Muscle of leg (tissue), 3 donors: ENCODE measurements at regions not wholly inside any gene's neighbourhood (a gene's known extent, or its start where the extent isn't known, plus 50 kb on each side); places are given as distances from the start of the nearest gene placed in this dataset.

ENCODE experiments used
- DNase-seq: peaks from one replicate; pipeline ENCODE4 v3.0.0; 2013
- H3K27ac ChIP-seq: one replicate; pipeline ENCODE4 v1.5.1; 2013; ENCODE audit warnings: mild to moderate bottlenecking, low read length, control low read depth
- H3K27me3 ChIP-seq: one replicate; pipeline ENCODE4 v1.6.1; 2013; ENCODE audit warnings: low read length; ENCODE audit not compliant: control insufficient read depth, insufficient read depth
- H3K36me3 ChIP-seq: one replicate; pipeline ENCODE4 v1.6.1; 2013; ENCODE audit warnings: low read length; ENCODE audit not compliant: control insufficient read depth, insufficient read depth
- H3K4me1 ChIP-seq: one replicate; pipeline ENCODE4 v1.6.1; 2013; ENCODE audit warnings: low read length; ENCODE audit not compliant: control insufficient read depth, insufficient read depth
- H3K4me3 ChIP-seq: one replicate; pipeline ENCODE4 v1.5.1; 2013; ENCODE audit warnings: low read length, control low read depth
- H3K9me3 ChIP-seq: replicated peaks from 2 replicates; pipeline ENCODE4 v1.6.1; 2013; ENCODE audit warnings: low read depth, low read length; ENCODE audit not compliant: control insufficient read depth
- WGBS: methylation state at CpG from one replicate; pipeline ENCODE4 v1.1.5; 2013; ENCODE audit warnings: missing lambda C conversion rate; ENCODE audit not compliant: insufficient coverage; 5-methylcytosine and 5-hydroxymethylcytosine counted together

DNA sequence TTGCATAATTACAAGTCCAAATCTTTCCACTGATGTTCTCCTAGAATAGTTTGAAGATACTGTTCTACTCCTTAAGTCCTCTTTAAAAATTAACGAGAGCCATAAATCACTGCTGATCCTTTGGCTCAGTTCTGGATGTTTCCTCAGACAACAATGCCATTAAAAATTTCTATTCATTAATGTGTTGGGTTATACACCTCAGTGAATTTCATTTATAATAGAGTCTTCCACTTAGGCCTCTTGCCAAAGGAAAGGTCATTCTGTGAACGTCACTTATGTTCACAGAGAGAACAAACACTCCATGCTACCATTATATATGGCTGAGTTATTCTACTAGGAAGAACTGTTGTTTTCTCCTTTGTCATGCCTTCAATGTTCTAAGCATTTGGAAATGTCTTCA lies 1472.3 kb upstream of the CELF4 start:
- no peaks in the 10 kb centered on the region for H3K4me1 ChIP-seq
- WGBS = no CpG with 5 or more reads among the region's 2 CpGs

DNA sequence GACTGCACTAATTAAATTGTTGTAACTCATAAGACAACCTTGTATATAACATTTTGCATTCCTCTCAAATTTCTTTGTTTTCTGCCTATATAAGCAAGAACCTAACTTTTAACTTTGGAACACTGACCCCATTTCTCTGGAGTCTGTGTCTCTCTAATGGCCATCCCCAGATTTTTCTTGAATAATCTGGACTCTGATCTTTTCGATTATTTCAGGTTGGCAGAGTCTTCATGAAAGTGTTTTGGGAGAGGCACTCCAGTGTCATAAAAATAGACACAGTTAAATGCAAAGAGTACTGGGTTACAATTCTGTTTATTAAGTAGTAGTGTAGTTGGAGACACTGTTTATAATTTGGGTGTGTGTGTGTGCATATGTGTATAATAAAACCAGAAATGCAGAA lies 1467.7 kb upstream of the CELF4 start:
- no peaks in the 10 kb centered on the region for H3K4me1 ChIP-seq
- no peaks in the 10 kb centered on the region for H3K36me3 ChIP-seq
- no peaks in the 10 kb centered on the region for H3K9me3 ChIP-seq
- H3K27ac ChIP-seq = no peak overlapping the region
- WGBS = 67% methylated on average over 1 of the region's 1 CpG
- no peak for DNase-seq
- no peak overlapping the region for H3K4me3 ChIP-seq
- no peaks in the 10 kb centered on the region for H3K27me3 ChIP-seq

More for the DNA sequence above, 1472.3 kb upstream of the CELF4 start:
- no peak for DNase-seq
- Histone ChIP-seq H3K27me3 (no peaks in the 10 kb centered on the region), H3K36me3 (no peaks in the 10 kb centered on the region), H3K9me3 (no peaks in the 10 kb centered on the region), H3K27ac (no peak overlapping the region), H3K4me3 (no peak overlapping the region)

DNA sequence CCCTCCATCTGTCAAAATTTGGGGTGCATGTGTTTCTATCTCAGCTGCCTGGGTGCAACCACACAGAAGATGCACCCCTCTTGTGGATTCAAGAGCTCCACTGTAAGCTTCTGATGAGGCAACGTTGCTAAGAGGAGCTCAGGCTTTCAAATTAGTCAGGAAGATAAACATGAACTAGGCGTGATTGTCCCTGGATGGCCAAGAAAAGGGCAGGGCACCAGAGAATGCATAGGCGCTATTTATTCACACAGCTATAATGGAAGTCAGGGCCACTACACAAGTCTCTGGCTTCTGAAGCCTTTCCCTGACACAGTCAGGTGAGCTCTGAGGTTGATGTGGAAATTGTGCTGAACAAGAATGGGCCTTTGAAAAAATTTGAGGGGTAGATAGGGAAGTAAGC lies 1466.0 kb upstream of the CELF4 start:
- H3K4me3 ChIP-seq = no peak overlapping the region
- 76% methylated on average over 2 of the region's 3 CpGs for WGBS
- DNase-seq = no peak
- no peaks in the 10 kb centered on the region for H3K9me3 ChIP-seq
- H3K27me3 ChIP-seq = no peaks in the 10 kb centered on the region
- H3K27ac ChIP-seq = no peak overlapping the region
- H3K36me3 ChIP-seq = no peaks in the 10 kb centered on the region
- H3K4me1 ChIP-seq = no peaks in the 10 kb centered on the region

DNA sequence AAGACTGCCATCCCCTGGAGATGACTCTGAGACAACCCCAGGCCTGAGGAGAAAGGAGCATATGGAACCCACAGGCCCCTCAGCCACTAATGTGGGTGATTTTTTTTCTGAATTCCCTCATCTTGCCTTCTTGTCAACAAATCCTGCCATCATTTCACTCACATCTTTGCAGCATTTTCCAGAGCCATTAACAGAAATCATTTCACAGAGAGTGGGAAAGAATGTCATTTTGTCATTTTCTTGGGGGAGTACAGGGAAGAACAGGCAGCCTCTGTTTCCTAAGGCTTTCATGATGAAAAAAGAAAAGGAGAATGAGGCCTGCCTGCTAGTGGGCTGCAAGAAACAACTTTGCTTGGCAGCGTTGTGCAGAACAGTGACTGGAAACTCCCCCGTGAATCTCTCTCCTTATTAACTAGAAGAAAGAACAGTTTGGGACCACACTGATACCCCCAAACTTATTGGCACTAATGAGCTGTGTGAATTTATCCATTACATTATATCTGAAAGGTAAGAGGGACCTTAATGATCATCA lies 1464.6 kb upstream of the CELF4 start:
- Histone ChIP-seq H3K27ac (no peak overlapping the region), H3K36me3 (no peaks in the 10 kb centered on the region), H3K4me3 (no peak overlapping the region), H3K4me1 (no peaks in the 10 kb centered on the region), H3K27me3 (no peaks in the 10 kb centered on the region), H3K9me3 (no peaks in the 10 kb centered on the region)
- no peak for DNase-seq
- WGBS = no CpG with 5 or more reads among the region's 2 CpGs

DNA sequence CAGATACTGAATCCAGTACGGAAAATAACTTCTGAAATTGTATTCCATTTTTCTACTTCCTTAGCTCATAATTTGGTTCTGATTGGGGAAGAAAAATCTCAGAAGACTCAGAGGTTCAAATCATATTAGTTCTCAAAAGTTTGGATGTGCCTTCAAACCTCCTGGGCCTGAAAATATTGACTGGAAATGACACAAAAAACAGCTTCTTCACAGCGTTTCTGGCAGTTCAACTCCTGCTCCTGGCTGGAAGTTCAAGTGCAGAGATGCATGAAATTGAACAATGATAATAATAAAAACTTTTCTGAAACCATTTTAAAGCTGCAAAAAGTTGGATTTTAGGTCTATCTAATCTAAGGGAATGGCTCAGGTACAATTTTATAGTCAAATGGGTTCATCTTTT lies 1459.9 kb upstream of the CELF4 start:
- no peak overlapping the region for H3K27ac ChIP-seq
- H3K4me3 ChIP-seq = no peak overlapping the region
- H3K36me3 ChIP-seq = no peaks in the 10 kb centered on the region
- DNase-seq = peak; percentile 87
- H3K9me3 ChIP-seq = no peaks in the 10 kb centered on the region
- no CpG with 5 or more reads among the region's 2 CpGs for WGBS
- no peaks in the 10 kb centered on the region for H3K27me3 ChIP-seq
- H3K4me1 ChIP-seq = no peaks in the 10 kb centered on the region

DNA sequence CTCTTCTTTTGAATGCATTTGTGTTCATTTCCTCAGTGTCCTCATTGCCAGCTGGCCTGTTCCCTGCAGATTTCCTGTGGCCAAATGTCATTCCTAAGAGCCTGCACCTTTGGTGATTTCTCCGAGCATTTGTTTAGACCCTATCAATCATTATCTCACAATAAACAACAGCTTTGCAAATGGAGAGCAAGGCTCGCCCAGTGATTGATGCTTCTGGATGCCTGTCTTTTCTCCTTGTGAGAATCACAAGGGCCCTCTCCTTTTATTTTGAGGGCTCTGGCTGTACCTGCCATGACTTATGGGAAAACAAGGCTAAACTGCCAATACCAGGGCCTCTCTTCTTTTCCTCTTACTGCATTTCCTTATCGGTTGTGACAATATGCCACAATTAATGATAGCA lies 1454.4 kb upstream of the CELF4 start:
- H3K27me3 ChIP-seq = no peaks in the 10 kb centered on the region
- H3K4me1 ChIP-seq = no peaks in the 10 kb centered on the region
- no peak overlapping the region for H3K4me3 ChIP-seq
- no peaks in the 10 kb centered on the region for H3K36me3 ChIP-seq
- no peak overlapping the region for H3K27ac ChIP-seq
- WGBS = 56% methylated on average over 2 of the region's 3 CpGs
- no peak for DNase-seq
- H3K9me3 ChIP-seq = no peaks in the 10 kb centered on the region

DNA sequence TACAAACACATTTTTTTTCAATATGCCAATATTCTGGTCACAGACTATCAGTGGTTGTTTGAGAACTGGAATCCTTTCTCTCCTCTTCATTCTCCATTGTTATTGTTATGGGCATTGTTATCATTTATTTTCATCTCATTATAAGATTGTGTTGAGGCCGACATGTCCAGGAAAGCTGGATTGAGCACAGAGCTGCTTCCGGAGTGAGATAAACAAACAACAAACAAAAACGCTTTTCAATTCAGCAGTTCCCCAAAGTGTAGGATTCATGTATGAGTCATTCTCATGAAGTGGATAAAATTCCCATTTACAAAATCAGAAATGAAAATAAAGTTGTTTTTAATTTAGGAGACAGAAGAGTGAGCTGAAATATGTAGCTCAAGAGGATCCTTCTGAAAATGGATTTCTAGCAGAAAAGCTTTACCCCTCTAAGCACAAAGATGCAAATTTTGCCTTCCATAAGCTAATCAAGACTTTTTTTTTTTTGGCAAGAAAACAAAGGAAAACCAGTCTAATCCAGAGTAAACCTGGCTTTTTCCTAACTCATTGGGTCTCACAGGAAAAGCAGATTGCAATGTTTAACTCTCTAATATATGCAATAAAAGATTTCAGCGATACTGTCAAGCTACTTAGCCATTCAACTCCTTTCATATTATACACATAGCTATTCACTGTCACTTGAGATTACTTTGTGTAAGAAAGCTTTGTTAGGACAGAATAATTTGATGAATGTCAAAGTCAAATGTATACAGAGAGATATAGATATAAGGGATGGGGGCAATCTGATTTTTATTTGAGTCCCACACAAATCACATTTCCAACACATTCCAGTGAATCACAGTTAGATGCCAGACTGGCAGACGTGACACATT lies 1441.7 kb upstream of the CELF4 start:
- no peak overlapping the region for H3K27ac ChIP-seq
- WGBS = no CpG with 5 or more reads among the region's 5 CpGs
- H3K4me1 ChIP-seq = no peaks in the 10 kb centered on the region
- DNase-seq = peak; percentile 30
- peaks cover 9% of the 10 kb centered on the region for H3K9me3 ChIP-seq
- H3K4me3 ChIP-seq = no peak overlapping the region
- no peaks in the 10 kb centered on the region for H3K36me3 ChIP-seq
- no peaks in the 10 kb centered on the region for H3K27me3 ChIP-seq

DNA sequence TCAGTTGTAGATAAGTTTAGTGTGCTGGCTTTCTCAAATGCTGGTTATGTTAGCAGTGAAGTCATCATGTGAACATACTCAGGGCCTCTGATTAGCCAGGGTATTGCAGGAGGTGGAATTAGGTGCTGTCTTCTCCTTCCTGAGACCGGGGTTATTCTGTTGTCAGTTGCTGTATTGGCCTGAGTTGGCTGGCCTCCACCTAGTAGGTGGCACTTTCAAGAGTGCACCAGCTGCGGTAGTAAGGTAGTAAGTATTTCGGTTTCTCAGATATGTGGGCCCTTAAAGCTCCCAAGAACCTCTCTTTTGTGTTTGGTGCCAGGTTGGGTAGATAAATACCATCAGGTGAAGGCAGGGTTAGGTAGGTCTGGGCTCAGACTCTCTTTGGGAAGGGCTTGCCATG lies 1430.5 kb upstream of the CELF4 start:
- Histone ChIP-seq H3K4me1 (no peaks in the 10 kb centered on the region), H3K36me3 (no peaks in the 10 kb centered on the region), H3K4me3 (no peak overlapping the region), H3K27me3 (no peaks in the 10 kb centered on the region), H3K27ac (no peak overlapping the region), H3K9me3 (no peaks in the 10 kb centered on the region)
- DNase-seq = no peak
- 100% methylated on average over 2 of the region's 3 CpGs for WGBS

DNA sequence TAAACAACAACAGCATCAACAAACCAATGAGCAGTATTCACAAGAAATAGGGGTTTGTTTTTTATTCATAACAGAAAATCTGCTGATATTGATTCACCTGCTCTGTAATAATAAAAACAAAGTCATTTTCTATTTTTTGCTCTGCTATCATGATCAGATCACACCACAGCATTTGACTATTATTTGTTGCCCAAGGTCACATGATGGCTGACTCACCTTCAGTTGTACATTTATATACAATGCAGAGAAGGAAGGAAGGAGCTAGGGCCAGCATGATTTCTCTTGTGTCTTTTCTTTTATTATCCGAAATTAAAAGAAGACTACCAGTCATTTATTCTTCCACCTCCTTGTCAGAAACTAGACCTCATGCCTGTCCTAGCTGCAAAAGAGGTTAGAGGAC lies 1427.7 kb upstream of the CELF4 start:
- Histone ChIP-seq H3K4me1 (no peaks in the 10 kb centered on the region), H3K27me3 (no peaks in the 10 kb centered on the region), H3K27ac (no peak overlapping the region), H3K9me3 (no peaks in the 10 kb centered on the region), H3K4me3 (no peak overlapping the region), H3K36me3 (no peaks in the 10 kb centered on the region)
- DNase-seq = no peak
- WGBS = no CpG with 5 or more reads among the region's 1 CpG

DNA sequence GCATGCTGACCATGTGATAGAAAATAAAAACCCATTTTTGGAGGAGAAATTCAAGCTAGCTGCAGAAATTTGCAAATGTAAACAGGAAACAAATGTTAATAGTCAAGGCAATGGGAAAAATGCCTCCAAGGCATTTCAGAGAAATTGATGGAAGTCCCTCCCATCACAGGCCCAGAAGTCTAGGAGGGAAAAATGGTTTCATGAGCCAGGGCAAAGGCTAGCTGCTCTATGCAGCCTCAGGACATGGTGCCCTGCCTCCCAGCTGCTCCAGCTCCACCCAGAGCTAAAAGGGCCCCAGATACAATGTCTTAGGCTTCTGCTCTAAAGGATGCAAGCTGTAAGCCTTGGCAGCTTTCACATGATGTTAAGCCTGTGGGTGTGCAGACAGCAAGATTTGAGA lies 1419.4 kb upstream of the CELF4 start:
- H3K4me3 ChIP-seq = no peak overlapping the region
- no peaks in the 10 kb centered on the region for H3K36me3 ChIP-seq
- H3K9me3 ChIP-seq = no peaks in the 10 kb centered on the region
- no peaks in the 10 kb centered on the region for H3K27me3 ChIP-seq
- H3K4me1 ChIP-seq = no peaks in the 10 kb centered on the region
- DNase-seq = no peak
- H3K27ac ChIP-seq = no peak overlapping the region
